NB4 (cell line): ENCODE measurements at regions not wholly inside any gene's neighbourhood (a gene's known extent, or its start where the extent isn't known, plus 50 kb on each side); places are given as distances from the start of the nearest gene placed in this dataset.

Experiments
- CTCF ChIP-seq: IDR thresholded peaks from one replicate; pipeline ENCODE4 v1.5.1; 2012; ENCODE audit warnings: low read depth, low read length
- MYC ChIP-seq: IDR thresholded peaks from 2 replicates; pipeline ENCODE4 v1.6.1; 2011; ENCODE audit warnings: low read depth, low read length
- POLR2A ChIP-seq: IDR thresholded peaks from 2 replicates; pipeline ENCODE4 v1.6.1; 2011; ENCODE audit warnings: mild to moderate bottlenecking; ENCODE audit not compliant: insufficient read length; ENCODE audit errors: extremely low read depth
- TF ChIP-seq, protein P1 (sequence below): IDR thresholded peaks from 2 replicates; pipeline ENCODE4 v1.6.1; 2011; ENCODE audit warnings: low read depth, low read length

DNA sequence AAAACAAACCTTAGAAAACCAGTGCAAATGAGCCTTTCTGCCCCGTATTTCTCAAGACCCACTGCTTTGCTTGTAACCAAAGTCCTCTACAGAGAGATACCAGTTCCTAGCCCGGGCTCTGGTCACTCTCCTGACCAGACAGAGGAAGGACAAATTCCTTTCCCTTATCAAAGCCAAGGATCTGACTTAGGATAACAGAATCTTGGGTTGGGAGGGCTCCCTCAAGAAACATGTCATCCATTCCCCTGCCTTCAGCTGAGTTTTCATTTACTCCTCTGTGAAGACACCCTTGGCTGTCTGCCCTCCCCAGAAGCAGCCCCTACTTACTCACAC, 116.0 kb upstream of the PARP11 start:
- TF ChIP-seq CTCF = no peak
- no peak for TF ChIP-seq POLR2A
- TF ChIP-seq MYC = no peak
- TF ChIP-seq, protein P1, sequence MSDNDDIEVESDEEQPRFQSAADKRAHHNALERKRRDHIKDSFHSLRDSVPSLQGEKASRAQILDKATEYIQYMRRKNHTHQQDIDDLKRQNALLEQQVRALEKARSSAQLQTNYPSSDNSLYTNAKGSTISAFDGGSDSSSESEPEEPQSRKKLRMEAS = no peak
